ENCODE measurements at regions not wholly inside any gene's neighbourhood (a gene's known extent, or its start where the extent isn't known, plus 50 kb on each side); places are given as distances from the start of the nearest gene placed in this dataset.

DNA sequence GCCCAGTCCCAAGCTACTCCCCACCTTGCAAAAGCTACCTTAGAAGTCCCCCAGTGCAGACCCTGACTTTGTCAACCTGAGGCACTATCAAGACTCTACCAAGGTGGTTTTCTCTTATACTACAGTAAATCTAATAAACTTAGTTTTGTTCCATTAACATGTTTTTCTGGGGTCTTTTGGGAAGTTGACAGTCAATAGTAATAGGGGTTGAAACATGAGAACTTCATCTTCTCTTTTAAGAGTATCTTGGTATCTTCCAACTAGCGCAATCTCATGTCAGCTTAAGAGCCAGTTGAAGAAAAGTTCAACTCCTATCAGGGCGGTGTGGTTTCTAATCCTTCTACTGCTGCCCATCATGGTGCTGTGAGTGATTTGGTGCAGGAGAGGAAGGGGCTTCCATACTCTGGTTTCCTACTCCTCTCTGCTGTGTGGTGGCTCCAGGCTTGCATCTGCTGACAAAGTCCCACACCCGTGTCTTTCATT, 164.2 kb downstream of the FOXA2 start:
- DNase-seq (ENCODE audit: low spot score) (no peak), ATAC-seq (no peak)
- POLR2A ChIA-PET = no interaction called here
- CTCF ChIA-PET = interaction anchor here (0.7 to 1.4 kb wide), 2 partner anchors 17 to 19 kb away, joined by 3 read pairs; no protein-coding TSS in a partner anchor
- no peak overlapping the region for H3K4me3 Mint-ChIP-seq
- TF ChIP-seq ZNF512 (CRISPR knock-in tag; IDR thresholded peaks at IDR 0.05; ENCODE audit: borderline replicate concordance) (no peak), JAZF1 (CRISPR knock-in tag; IDR thresholded peaks at IDR 0.05) (no peak), ZNF416 (CRISPR knock-in tag; IDR thresholded peaks at IDR 0.05) (no peak), ZNF423 (CRISPR knock-in tag; IDR thresholded peaks at IDR 0.05) (no peak), ERG (CRISPR knock-in tag; IDR thresholded peaks at IDR 0.05) (no peak), ZNF396 (CRISPR knock-in tag; IDR thresholded peaks at IDR 0.05; ENCODE audit: borderline replicate concordance) (no peak), OVOL2 (CRISPR knock-in tag; IDR thresholded peaks at IDR 0.05; ENCODE audit: borderline replicate concordance) (no peak), KAT7 (CRISPR knock-in tag; IDR thresholded peaks at IDR 0.05; ENCODE audit: borderline replicate concordance) (no peak), TCF7 (CRISPR knock-in tag; IDR thresholded peaks at IDR 0.05; ENCODE audit: low read depth) (no peak), TP53 (CRISPR knock-in tag; IDR thresholded peaks at IDR 0.05) (no peak), ZNF232 (CRISPR knock-in tag; IDR thresholded peaks at IDR 0.05) (no peak), RORB (CRISPR knock-in tag; IDR thresholded peaks at IDR 0.05) (no peak), SMAD3 (CRISPR knock-in tag; IDR thresholded peaks at IDR 0.05; ENCODE audit: borderline replicate concordance) (no peak), NR3C1 (CRISPR knock-in tag; conservative IDR thresholded peaks at IDR 0.05; ENCODE audit: low read depth) (no peak), USF1 (CRISPR knock-in tag; IDR thresholded peaks at IDR 0.05) (no peak), HMGXB4 (CRISPR knock-in tag; IDR thresholded peaks at IDR 0.05) (no peak), ZNF138 (CRISPR knock-in tag; conservative IDR thresholded peaks at IDR 0.05) (no peak), PRDM15 (CRISPR knock-in tag; IDR thresholded peaks at IDR 0.05) (no peak), SP1 (CRISPR knock-in tag; conservative IDR thresholded peaks at IDR 0.05) (no peak)
- H3K36me3 Mint-ChIP-seq = no peaks in the 10 kb centered on the region
- no peak overlapping the region for H3K27ac Mint-ChIP-seq
- no peaks in the 10 kb centered on the region for H3K9me3 Mint-ChIP-seq
- no peaks in the 10 kb centered on the region for H3K4me1 Mint-ChIP-seq
- peaks cover 72% of the 10 kb centered on the region for H3K27me3 Mint-ChIP-seq (ENCODE audit: low read depth)
